ENCODE measurements at regions not wholly inside any gene's neighbourhood (a gene's known extent, or its start where the extent isn't known, plus 50 kb on each side); places are given as distances from the start of the nearest gene placed in this dataset.

GRCh38 chr12:24152270-24152669, 202.8 kb upstream of the SOX5 start:
- no peak overlapping the region for H3K4me3 ChIP-seq (ENCODE audit: low read depth, low read length)
- DNase-seq (ENCODE audit: low read depth): no peak
- TF ChIP-seq, protein P1, sequence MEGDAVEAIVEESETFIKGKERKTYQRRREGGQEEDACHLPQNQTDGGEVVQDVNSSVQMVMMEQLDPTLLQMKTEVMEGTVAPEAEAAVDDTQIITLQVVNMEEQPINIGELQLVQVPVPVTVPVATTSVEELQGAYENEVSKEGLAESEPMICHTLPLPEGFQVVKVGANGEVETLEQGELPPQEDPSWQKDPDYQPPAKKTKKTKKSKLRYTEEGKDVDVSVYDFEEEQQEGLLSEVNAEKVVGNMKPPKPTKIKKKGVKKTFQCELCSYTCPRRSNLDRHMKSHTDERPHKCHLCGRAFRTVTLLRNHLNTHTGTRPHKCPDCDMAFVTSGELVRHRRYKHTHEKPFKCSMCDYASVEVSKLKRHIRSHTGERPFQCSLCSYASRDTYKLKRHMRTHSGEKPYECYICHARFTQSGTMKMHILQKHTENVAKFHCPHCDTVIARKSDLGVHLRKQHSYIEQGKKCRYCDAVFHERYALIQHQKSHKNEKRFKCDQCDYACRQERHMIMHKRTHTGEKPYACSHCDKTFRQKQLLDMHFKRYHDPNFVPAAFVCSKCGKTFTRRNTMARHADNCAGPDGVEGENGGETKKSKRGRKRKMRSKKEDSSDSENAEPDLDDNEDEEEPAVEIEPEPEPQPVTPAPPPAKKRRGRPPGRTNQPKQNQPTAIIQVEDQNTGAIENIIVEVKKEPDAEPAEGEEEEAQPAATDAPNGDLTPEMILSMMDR (IDR thresholded peaks at IDR 0.05; ENCODE audit: insufficient read depth, low read depth, low read length): no peak

GRCh38 chr12:24143928-24144327, 194.5 kb upstream of the SOX5 start:
- DNase-seq (ENCODE audit: low read depth): no peak
- TF ChIP-seq, protein P1 (IDR thresholded peaks at IDR 0.05; ENCODE audit: insufficient read depth, low read depth, low read length): no peak
- no peak overlapping the region for H3K4me3 ChIP-seq (ENCODE audit: low read depth, low read length)

DNA sequence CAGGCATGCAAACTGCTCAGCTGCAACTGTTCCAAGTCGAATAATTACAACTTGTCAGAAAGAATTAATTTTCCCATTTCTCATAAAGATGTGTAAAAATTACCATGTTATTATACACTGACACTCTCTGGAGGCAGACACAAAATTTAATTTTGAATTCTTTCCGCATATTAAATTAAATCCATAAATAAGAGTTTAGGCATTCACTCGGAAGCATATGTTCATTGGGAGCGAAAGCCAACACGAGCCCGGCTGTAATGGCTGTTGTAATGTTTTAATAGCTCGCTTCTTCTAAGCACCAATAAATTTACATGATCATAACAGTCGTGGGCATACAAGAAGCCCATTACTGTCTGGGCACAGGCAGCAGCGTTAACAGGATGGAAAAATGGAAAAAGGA, 189.6 kb upstream of the SOX5 start:
- TF ChIP-seq, protein P1 (IDR thresholded peaks at IDR 0.05; ENCODE audit: insufficient read depth, low read depth, low read length): no peak

GRCh38 chr12:24138041-24138440, 188.6 kb upstream of the SOX5 start:
- H3K4me3 ChIP-seq (ENCODE audit: low read depth, low read length): no peak overlapping the region
- DNase-seq (ENCODE audit: low read depth): no peak
- TF ChIP-seq, protein P1 (IDR thresholded peaks at IDR 0.05; ENCODE audit: insufficient read depth, low read depth, low read length): no peak

More for the DNA sequence above, 189.6 kb upstream of the SOX5 start:
- H3K4me3 ChIP-seq (ENCODE audit: low read depth, low read length): no peak overlapping the region
- DNase-seq (ENCODE audit: low read depth): no peak

DNA sequence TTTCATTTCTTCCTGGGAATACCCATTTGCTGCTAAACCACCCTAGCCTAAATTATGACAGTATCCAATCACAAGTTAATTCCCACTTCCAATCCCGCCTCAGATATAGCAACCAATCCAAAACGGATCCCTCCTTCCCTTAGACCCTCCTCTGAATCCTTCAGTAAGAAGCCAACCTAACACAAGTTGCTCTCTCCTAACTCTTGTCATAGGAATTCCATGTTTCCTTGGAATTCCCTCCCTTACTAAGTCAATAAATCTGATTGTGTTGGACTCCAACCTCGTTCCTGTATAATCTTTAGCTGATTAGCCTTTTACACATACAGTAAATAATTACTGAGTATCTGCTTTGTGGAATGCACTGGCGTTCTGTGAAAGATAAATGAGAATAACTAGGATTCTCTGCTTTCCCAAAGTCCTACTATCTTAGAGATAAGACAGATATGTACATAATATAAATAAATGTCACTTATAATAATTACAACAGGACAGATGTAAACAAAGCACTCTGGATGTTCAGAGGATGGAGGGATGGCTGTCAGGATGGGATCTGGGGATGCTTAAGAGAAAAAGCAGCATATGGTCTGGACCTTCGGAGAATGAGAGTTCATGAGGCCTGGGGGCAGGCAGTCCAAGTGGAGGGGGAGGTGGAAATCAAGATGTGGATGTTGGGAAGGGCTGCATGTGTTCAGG, 185.8 kb upstream of the SOX5 start:
- TF ChIP-seq, protein P1 (IDR thresholded peaks at IDR 0.05; ENCODE audit: insufficient read depth, low read depth, low read length): no peak
- no peak overlapping the region for H3K4me3 ChIP-seq (ENCODE audit: low read depth, low read length)
- DNase-seq (ENCODE audit: low read depth): peak; percentile 79

DNA sequence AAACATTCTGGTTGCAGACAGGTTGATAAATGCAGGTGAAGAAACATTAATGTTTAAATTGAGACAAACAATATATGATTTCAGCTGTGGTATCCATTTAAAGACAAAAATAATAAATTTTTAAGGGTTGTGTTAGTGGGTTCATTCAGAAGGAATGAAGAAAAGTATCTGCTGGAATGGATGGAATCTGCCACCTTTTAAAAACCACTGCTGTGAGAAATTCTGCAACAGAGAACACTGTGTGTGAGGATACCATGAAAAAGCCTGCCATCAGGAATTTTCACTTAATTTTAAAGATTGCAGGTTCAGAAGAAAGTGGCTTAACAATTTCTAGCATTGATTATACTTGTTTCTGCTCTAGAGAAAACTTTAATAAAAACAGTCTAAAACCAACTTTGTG, 184.6 kb upstream of the SOX5 start:
- TF ChIP-seq, protein P1 (IDR thresholded peaks at IDR 0.05; ENCODE audit: insufficient read depth, low read depth, low read length): no peak
- H3K4me3 ChIP-seq (ENCODE audit: low read depth, low read length): no peak overlapping the region
- no peak for DNase-seq (ENCODE audit: low read depth)

GRCh38 chr12:24133384-24133783, 183.9 kb upstream of the SOX5 start:
- H3K4me3 ChIP-seq (ENCODE audit: low read depth, low read length): no peak overlapping the region
- DNase-seq (ENCODE audit: low read depth): no peak
- TF ChIP-seq, protein P1 (IDR thresholded peaks at IDR 0.05; ENCODE audit: insufficient read depth, low read depth, low read length): no peak

Data from fibroblast of villous mesenchyme (primary cell).